ENCODE measurements at regions not wholly inside any gene's neighbourhood (a gene's known extent, or its start where the extent isn't known, plus 50 kb on each side); places are given as distances from the start of the nearest gene placed in this dataset.

DNA sequence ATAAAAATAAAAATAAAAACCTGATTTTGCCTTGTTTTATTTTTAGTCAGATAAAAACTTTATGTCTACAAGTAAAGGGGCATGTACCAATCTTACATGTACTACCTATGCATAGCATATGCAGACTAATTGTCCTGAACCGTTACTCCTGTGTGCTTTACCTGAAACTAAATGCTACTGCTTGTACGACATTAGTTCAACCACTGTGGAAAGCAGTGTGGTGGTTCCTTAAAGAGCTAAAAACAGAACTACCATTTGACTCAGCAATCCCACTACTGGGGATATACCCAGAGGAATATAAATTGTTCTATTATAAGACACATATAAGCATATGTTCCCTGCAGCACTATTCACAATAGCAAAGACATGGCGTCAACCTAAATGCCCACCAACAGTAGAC is 426.0 kb upstream of the PMFBP1 start:
- no peak for TF ChIP-seq EZH2 (IDR thresholded peaks at IDR 0.05; ENCODE audit: borderline replicate concordance, insufficient read depth, low read length, poor library complexity, severe bottlenecking)
- TF ChIP-seq, protein P1, sequence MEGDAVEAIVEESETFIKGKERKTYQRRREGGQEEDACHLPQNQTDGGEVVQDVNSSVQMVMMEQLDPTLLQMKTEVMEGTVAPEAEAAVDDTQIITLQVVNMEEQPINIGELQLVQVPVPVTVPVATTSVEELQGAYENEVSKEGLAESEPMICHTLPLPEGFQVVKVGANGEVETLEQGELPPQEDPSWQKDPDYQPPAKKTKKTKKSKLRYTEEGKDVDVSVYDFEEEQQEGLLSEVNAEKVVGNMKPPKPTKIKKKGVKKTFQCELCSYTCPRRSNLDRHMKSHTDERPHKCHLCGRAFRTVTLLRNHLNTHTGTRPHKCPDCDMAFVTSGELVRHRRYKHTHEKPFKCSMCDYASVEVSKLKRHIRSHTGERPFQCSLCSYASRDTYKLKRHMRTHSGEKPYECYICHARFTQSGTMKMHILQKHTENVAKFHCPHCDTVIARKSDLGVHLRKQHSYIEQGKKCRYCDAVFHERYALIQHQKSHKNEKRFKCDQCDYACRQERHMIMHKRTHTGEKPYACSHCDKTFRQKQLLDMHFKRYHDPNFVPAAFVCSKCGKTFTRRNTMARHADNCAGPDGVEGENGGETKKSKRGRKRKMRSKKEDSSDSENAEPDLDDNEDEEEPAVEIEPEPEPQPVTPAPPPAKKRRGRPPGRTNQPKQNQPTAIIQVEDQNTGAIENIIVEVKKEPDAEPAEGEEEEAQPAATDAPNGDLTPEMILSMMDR (IDR thresholded peaks at IDR 0.05; ENCODE audit: poor library complexity, severe bottlenecking), result no peak
- TF ChIP-seq EP300 (conservative IDR thresholded peaks at IDR 0.05; ENCODE audit: poor library complexity, severe bottlenecking), result no peak
- no peak for TF ChIP-seq POLR2AphosphoS5 (IDR thresholded peaks at IDR 0.05)
- no peak for TF ChIP-seq TAF1 (IDR thresholded peaks at IDR 0.05; ENCODE audit: low read depth)
- no peak for TF ChIP-seq RAD21 (conservative IDR thresholded peaks at IDR 0.05)
- TF ChIP-seq, protein P2, sequence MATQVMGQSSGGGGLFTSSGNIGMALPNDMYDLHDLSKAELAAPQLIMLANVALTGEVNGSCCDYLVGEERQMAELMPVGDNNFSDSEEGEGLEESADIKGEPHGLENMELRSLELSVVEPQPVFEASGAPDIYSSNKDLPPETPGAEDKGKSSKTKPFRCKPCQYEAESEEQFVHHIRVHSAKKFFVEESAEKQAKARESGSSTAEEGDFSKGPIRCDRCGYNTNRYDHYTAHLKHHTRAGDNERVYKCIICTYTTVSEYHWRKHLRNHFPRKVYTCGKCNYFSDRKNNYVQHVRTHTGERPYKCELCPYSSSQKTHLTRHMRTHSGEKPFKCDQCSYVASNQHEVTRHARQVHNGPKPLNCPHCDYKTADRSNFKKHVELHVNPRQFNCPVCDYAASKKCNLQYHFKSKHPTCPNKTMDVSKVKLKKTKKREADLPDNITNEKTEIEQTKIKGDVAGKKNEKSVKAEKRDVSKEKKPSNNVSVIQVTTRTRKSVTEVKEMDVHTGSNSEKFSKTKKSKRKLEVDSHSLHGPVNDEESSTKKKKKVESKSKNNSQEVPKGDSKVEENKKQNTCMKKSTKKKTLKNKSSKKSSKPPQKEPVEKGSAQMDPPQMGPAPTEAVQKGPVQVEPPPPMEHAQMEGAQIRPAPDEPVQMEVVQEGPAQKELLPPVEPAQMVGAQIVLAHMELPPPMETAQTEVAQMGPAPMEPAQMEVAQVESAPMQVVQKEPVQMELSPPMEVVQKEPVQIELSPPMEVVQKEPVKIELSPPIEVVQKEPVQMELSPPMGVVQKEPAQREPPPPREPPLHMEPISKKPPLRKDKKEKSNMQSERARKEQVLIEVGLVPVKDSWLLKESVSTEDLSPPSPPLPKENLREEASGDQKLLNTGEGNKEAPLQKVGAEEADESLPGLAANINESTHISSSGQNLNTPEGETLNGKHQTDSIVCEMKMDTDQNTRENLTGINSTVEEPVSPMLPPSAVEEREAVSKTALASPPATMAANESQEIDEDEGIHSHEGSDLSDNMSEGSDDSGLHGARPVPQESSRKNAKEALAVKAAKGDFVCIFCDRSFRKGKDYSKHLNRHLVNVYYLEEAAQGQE (IDR thresholded peaks at IDR 0.05; ENCODE audit: borderline replicate concordance), result no peak
- TF ChIP-seq MXI1 (conservative IDR thresholded peaks at IDR 0.05; ENCODE audit: poor library complexity, severe bottlenecking), result no peak
- TF ChIP-seq SMC3 (conservative IDR thresholded peaks at IDR 0.05; ENCODE audit: poor library complexity), result no peak
